Loucy (cell line): ENCODE measurements at regions not wholly inside any gene's neighbourhood (a gene's known extent, or its start where the extent isn't known, plus 50 kb on each side); places are given as distances from the start of the nearest gene placed in this dataset.

Source experiments
- H2AFZ ChIP-seq: fragments of 200-600 bp; sonication (generic); 2 replicates; pipeline ENCODE4 v1.6.0; 2016; ENCODE audit warnings: antibody characterized with exemption, mild to moderate bottlenecking, low read length, moderate library complexity
- H3F3A ChIP-seq: fragments of 200-600 bp; 2 replicates; pipeline ENCODE4 v1.6.0; 2016; ENCODE audit warnings: antibody characterized with exemption, low read depth, mild to moderate bottlenecking
- H3K27me3 ChIP-seq: fragments of 200-600 bp; sonication (generic); 2 replicates; pipeline ENCODE4 v1.6.1; 2014; ENCODE audit warnings: low read length, mild to moderate bottlenecking; ENCODE audit not compliant: insufficient read depth, poor library complexity, severe bottlenecking
- H3K36me3 ChIP-seq: fragments of 200-600 bp; sonication (generic); 2 replicates; pipeline ENCODE4 v1.6.1; 2016; ENCODE audit warnings: low read length; ENCODE audit not compliant: insufficient read depth
- H3K4me1 ChIP-seq: fragments of 200-600 bp; sonication (generic); 2 replicates; pipeline ENCODE4 v1.5.1; 2014; ENCODE audit warnings: low read length, mild to moderate bottlenecking; ENCODE audit not compliant: insufficient read depth, poor library complexity, severe bottlenecking
- H3K4me2 ChIP-seq: fragments of 200-600 bp; sonication (generic); 2 replicates; pipeline ENCODE4 v1.6.0; 2014; ENCODE audit warnings: antibody characterized with exemption, low read length, low read depth, mild to moderate bottlenecking; ENCODE audit not compliant: poor library complexity, severe bottlenecking
- H3K4me3 ChIP-seq: fragments of 200-600 bp; sonication (generic); 2 replicates; pipeline ENCODE4 v1.5.1; 2014; ENCODE audit warnings: low read length, mild to moderate bottlenecking, mixed read lengths; ENCODE audit not compliant: poor library complexity, severe bottlenecking
- H3K79me2 ChIP-seq: fragments of 200-600 bp; sonication (generic); 2 replicates; pipeline ENCODE4 v1.6.1; 2014; ENCODE audit warnings: low read length; ENCODE audit not compliant: insufficient read depth
- H3K9ac ChIP-seq: fragments of 200-600 bp; sonication (generic); 2 replicates; pipeline ENCODE4 v1.6.0; 2014; ENCODE audit warnings: mild to moderate bottlenecking, low read depth, low read length, moderate library complexity; ENCODE audit not compliant: poor library complexity, severe bottlenecking
- H3K9me2 ChIP-seq: fragments of 200-600 bp; sonication (generic); replicated peaks from 2 replicates; pipeline ENCODE4 v1.6.1; 2016; ENCODE audit warnings: low read depth, low read length, mixed read lengths
- H3K9me3 ChIP-seq: fragments of 200-600 bp; sonication (generic); 2 replicates; pipeline ENCODE4 v1.6.1; 2014; ENCODE audit warnings: mild to moderate bottlenecking, antibody characterized with exemption, low read length, low read depth; ENCODE audit not compliant: insufficient read depth
- H4K20me1 ChIP-seq: fragments of 200-600 bp; sonication (generic); 2 replicates; pipeline ENCODE4 v1.6.0; 2014; ENCODE audit warnings: antibody characterized with exemption, low read length, mild to moderate bottlenecking; ENCODE audit not compliant: insufficient read depth, poor library complexity, severe bottlenecking
- CTCF ChIP-seq: fragments of 200-600 bp; sonication (generic); conservative IDR thresholded peaks from 2 replicates; pipeline ENCODE4 v1.5.1; 2014; ENCODE audit warnings: mild to moderate bottlenecking, antibody characterized with exemption, low read length
- EZH2phosphoT487 ChIP-seq: fragments of 200-600 bp; IDR thresholded peaks from 2 replicates; pipeline ENCODE4 v1.6.1; 2018; ENCODE audit warnings: antibody characterized with exemption, mild to moderate bottlenecking, moderate library complexity, borderline replicate concordance

- no peaks in the 10 kb centered on the region for H3F3A ChIP-seq
- no peaks in the 10 kb centered on the region for H4K20me1 ChIP-seq
- no peak overlapping the region for H3K9ac ChIP-seq
- H3K9me3 ChIP-seq = no peaks in the 10 kb centered on the region
- H3K79me2 ChIP-seq = no peaks in the 10 kb centered on the region
- 0 out of 2 replicates have a peak overlapping the region, but pooled peaks have one; percentile 17 for H2AFZ ChIP-seq
- H3K4me3 ChIP-seq = no peak overlapping the region
- no peak overlapping the region for H3K4me2 ChIP-seq
- no peaks in the 10 kb centered on the region for H3K36me3 ChIP-seq
- TF ChIP-seq CTCF = no peak
- peaks cover 20% of the 10 kb centered on the region for H3K4me1 ChIP-seq
- H3K27me3 ChIP-seq = no peaks in the 10 kb centered on the region
- H3K9me2 ChIP-seq = no peaks in the 10 kb centered on the region
These were observed 259.4 kb upstream of the MAN1A1 start for GRCh38 chr6:119608994-119609393.

- Histone ChIP-seq H3K9ac (no peak overlapping the region), H3K27me3 (no peaks in the 10 kb centered on the region), H3K36me3 (no peaks in the 10 kb centered on the region), H3K4me3 (no peak overlapping the region), H3F3A (no peaks in the 10 kb centered on the region), H3K9me3 (no peaks in the 10 kb centered on the region), H3K4me1 (no peaks in the 10 kb centered on the region), H3K4me2 (no peak overlapping the region), H2AFZ (no peak overlapping the region), H4K20me1 (no peaks in the 10 kb centered on the region), H3K9me2 (no peaks in the 10 kb centered on the region), H3K79me2 (no peaks in the 10 kb centered on the region)
- TF ChIP-seq CTCF (no peak), EZH2phosphoT487 (no peak)
These were observed 254.6 kb upstream of the MAN1A1 start for GRCh38 chr6:119604124-119604523.

GRCh38 chr6:119603501-119603900 is 253.9 kb upstream of the MAN1A1 start:
- Histone ChIP-seq H3K9me2 (no peaks in the 10 kb centered on the region), H3K9me3 (no peaks in the 10 kb centered on the region), H3F3A (no peaks in the 10 kb centered on the region), H3K4me1 (no peaks in the 10 kb centered on the region), H3K36me3 (no peaks in the 10 kb centered on the region), H3K79me2 (no peaks in the 10 kb centered on the region), H3K9ac (no peak overlapping the region), H3K4me2 (no peak overlapping the region), H4K20me1 (no peaks in the 10 kb centered on the region), H3K4me3 (no peak overlapping the region), H3K27me3 (no peaks in the 10 kb centered on the region), H2AFZ (no peak overlapping the region)
- no peak for TF ChIP-seq EZH2phosphoT487
- TF ChIP-seq CTCF = no peak
